Tibial nerve (tissue), 4 donors: ENCODE measurements at regions not wholly inside any gene's neighbourhood (a gene's known extent, or its start where the extent isn't known, plus 50 kb on each side); places are given as distances from the start of the nearest gene placed in this dataset.
"Not testable (repeated sequence)": the region's sequence is repeated elsewhere in the genome, so short reads cannot be mapped to it uniquely, and the experiment has no call there.

Source experiments
- DNase-seq, 2 donors: peaks; one replicate each; pipeline ENCODE4 v3.0.0-alpha.2; 2019; ENCODE audit warnings: low spot score in 2 of 2
- H3K27ac ChIP-seq, 4 donors: fragments of 200-600 bp; sonication (generic) in 3 of 4; one replicate each; pipeline ENCODE4 v1.5.1; 2017 to 2019; ENCODE audit warnings: mild to moderate bottlenecking in 1 of 4
- H3K27me3 ChIP-seq, 2 donors: fragments of 200-600 bp; sonication (generic) in 1 of 2; one replicate each; pipeline versions ENCODE4 v1.5.1 to v1.6.0; 2017 to 2019
- H3K36me3 ChIP-seq, 3 donors: fragments of 200-600 bp; sonication (generic); one replicate each; pipeline ENCODE4 v1.5.1; 2018 to 2019
- H3K4me1 ChIP-seq, 4 donors: fragments of 200-600 bp; sonication (generic) in 3 of 4; one replicate each; pipeline ENCODE4 v1.5.1; 2017 to 2019
- H3K4me3 ChIP-seq, 4 donors: fragments of 200-600 bp; sonication (generic) in 3 of 4; one replicate each; pipeline ENCODE4 v1.5.1; 2017 to 2019; ENCODE audit warnings: mild to moderate bottlenecking in 1 of 4, moderate library complexity in 1 of 4
- H3K9me3 ChIP-seq, 4 donors: fragments of 200-600 bp; sonication (generic) in 3 of 4; one replicate each; pipeline ENCODE4 v1.5.1; 2017 to 2019
- EP300 ChIP-seq, 2 donors: sonication (generic); formaldehyde crosslinking; IDR thresholded peaks; one replicate each; pipeline ENCODE4 v1.6.1; 2017; ENCODE audit warnings: antibody characterized with exemption in 2 of 2, mild to moderate bottlenecking in 1 of 2
- POLR2A ChIP-seq, 2 donors: fragments of 450-650 bp; IDR thresholded peaks; one replicate each; pipeline ENCODE4 v1.6.1; 2017; ENCODE audit warnings: antibody characterized with exemption in 2 of 2, mild to moderate bottlenecking in 2 of 2, moderate library complexity in 2 of 2
- WGBS, 2 donors: methylation state at CpG; one replicate each; pipeline ENCODE4 v1.1.5; 2018; 5-methylcytosine and 5-hydroxymethylcytosine counted together
- TF ChIP-seq, protein P1 (sequence below), 5 experiments: fragments of 200-600 bp in 3 of 5; fragments of 450-650 bp in 2 of 5; sonication (generic) in 3 of 5; IDR thresholded peaks; one replicate each; pipeline ENCODE4 v1.5.1; 2016 to 2019; ENCODE audit warnings: antibody characterized with exemption in 5 of 5, mild to moderate bottlenecking in 3 of 5, moderate library complexity in 2 of 5

- DNase-seq = no peak
- TF ChIP-seq EP300 (IDR thresholded peaks at IDR 0.05) (no peak), POLR2A (IDR thresholded peaks at IDR 0.05) (no peak)
- TF ChIP-seq, protein P1, sequence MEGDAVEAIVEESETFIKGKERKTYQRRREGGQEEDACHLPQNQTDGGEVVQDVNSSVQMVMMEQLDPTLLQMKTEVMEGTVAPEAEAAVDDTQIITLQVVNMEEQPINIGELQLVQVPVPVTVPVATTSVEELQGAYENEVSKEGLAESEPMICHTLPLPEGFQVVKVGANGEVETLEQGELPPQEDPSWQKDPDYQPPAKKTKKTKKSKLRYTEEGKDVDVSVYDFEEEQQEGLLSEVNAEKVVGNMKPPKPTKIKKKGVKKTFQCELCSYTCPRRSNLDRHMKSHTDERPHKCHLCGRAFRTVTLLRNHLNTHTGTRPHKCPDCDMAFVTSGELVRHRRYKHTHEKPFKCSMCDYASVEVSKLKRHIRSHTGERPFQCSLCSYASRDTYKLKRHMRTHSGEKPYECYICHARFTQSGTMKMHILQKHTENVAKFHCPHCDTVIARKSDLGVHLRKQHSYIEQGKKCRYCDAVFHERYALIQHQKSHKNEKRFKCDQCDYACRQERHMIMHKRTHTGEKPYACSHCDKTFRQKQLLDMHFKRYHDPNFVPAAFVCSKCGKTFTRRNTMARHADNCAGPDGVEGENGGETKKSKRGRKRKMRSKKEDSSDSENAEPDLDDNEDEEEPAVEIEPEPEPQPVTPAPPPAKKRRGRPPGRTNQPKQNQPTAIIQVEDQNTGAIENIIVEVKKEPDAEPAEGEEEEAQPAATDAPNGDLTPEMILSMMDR (IDR thresholded peaks at IDR 0.05) = no peak
- 98% methylated on average over 3 of the region's 3 CpGs for WGBS, 2 donors
- no peaks in the 10 kb centered on the region for H3K36me3 ChIP-seq
- no peaks in the 10 kb centered on the region for H3K27me3 ChIP-seq
- peaks cover 0 to 15% (median 0%) of the 10 kb centered on the region in 4 donors for H3K9me3 ChIP-seq
- no peak overlapping the region for H3K4me3 ChIP-seq
- H3K27ac ChIP-seq = no peak overlapping the region
- peaks cover 0 to 19% (median 0%) of the 10 kb centered on the region in 4 donors for H3K4me1 ChIP-seq
Measured at GRCh38 chr6:17211101-17211500, 70.1 kb upstream of the RBM24 start.

DNA sequence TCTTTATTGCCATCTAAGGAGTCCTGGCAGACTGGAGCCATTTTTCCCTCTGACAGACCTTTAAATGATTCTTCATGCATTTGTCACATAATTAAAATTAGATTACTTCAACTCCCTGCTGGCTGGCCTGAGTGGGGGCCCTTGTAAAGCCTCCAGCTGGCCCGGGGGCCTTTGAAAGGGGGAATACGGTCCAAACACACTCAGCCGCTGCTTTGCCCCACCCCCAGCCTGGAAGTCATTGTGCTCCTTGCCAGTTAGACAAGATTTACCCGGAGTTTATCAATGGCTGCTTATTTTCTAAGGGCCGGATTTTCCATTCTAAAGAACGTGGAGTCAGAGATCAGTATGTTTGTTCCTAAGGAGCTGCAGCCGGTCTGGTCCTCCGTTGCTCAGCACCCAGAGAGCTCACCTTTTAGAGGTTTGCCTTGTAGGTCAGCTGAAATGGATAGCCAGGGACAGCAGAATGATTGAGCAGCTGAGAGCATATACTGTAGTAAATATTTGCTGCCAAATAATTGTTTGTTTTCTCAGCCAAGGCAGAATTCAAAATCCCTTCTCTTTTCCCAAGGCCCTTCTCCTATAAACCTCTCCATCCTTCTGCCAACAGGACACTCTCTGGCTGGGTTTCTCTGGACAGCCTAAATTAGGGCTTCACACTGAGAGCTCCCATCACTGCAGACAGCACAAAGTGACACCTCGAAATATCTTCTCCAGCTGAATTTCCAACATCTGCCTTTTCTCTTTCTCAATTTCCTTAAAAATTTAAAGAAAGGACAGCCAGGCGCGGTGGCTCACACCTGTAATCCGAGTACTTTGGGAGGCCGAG is 68.4 kb upstream of the RBM24 start:
- H3K27me3 ChIP-seq = no peaks in the 10 kb centered on the region
- H3K4me3 ChIP-seq = no peak overlapping the region
- H3K9me3 ChIP-seq = peaks cover 0 to 8% (median 0%) of the 10 kb centered on the region in 4 donors
- H3K36me3 ChIP-seq = no peaks in the 10 kb centered on the region
- peak overlapping the region in 2 of 4 donors; percentile 14 to 30 for H3K27ac ChIP-seq
- peaks cover 0 to 19% (median 0%) of the 10 kb centered on the region in 4 donors for H3K4me1 ChIP-seq
- TF ChIP-seq, protein P1 (IDR thresholded peaks at IDR 0.05) = no peak
- TF ChIP-seq EP300 (IDR thresholded peaks at IDR 0.05) (no peak), POLR2A (IDR thresholded peaks at IDR 0.05) (no peak)
- WGBS, 2 donors = 42 to 44% methylated on average over 13 of the region's 13 CpGs
- no peak for DNase-seq

- Histone ChIP-seq H3K4me3 (no peak overlapping the region), H3K9me3 (peaks cover 0 to 8% (median 0%) of the 10 kb centered on the region in 4 donors), H3K27ac (no peak overlapping the region), H3K4me1 (peaks cover 0 to 19% (median 0%) of the 10 kb centered on the region in 4 donors), H3K27me3 (no peaks in the 10 kb centered on the region), H3K36me3 (no peaks in the 10 kb centered on the region)
- no peak for DNase-seq
- TF ChIP-seq EP300 (IDR thresholded peaks at IDR 0.05) (no peak), POLR2A (IDR thresholded peaks at IDR 0.05) (no peak)
- TF ChIP-seq, protein P1 (IDR thresholded peaks at IDR 0.05) = no peak
- 89 to 95% methylated on average over 9 of the region's 9 CpGs for WGBS, 2 donors
Measured at GRCh38 chr6:17214106-17214505, 67.1 kb upstream of the RBM24 start.

- H3K36me3 ChIP-seq, H3K27me3 ChIP-seq, H3K9me3 ChIP-seq, H3K27ac ChIP-seq, DNase-seq, H3K4me3 ChIP-seq: not testable (repeated sequence)
- H3K4me1 ChIP-seq = peaks cover 0 to 19% (median 0%) of the 10 kb centered on the region in 4 donors
- 93 to 94% methylated on average over 10 of the region's 10 CpGs for WGBS, 2 donors
Measured at GRCh38 chr6:17216972-17217371, 64.2 kb upstream of the RBM24 start.

- Histone ChIP-seq H3K27me3 (no peaks in the 10 kb centered on the region), H3K4me1 (peaks cover 0 to 7% (median 0%) of the 10 kb centered on the region in 4 donors), H3K27ac (no peak overlapping the region), H3K36me3 (no peaks in the 10 kb centered on the region), H3K9me3 (peaks cover 0 to 4% (median 0%) of the 10 kb centered on the region in 4 donors), H3K4me3 (no peak overlapping the region)
- 81% methylated on average over 6 of the region's 6 CpGs for WGBS, 2 donors
- TF ChIP-seq, protein P1 (IDR thresholded peaks at IDR 0.05) = no peak
- TF ChIP-seq POLR2A (IDR thresholded peaks at IDR 0.05) = no peak
- TF ChIP-seq EP300 (IDR thresholded peaks at IDR 0.05) = no peak
- DNase-seq = no peak
Measured at GRCh38 chr6:17218023-17218748, 63.0 kb upstream of the RBM24 start.
